GM12878 (cell line): ENCODE measurements at regions not wholly inside any gene's neighbourhood (a gene's known extent, or its start where the extent isn't known, plus 50 kb on each side); places are given as distances from the start of the nearest gene placed in this dataset.

Experiments
- ATAC-seq: fragments of 200-7000 bp; cut with Tn5 transposase; 3 replicates; pipeline ENCODE4 v1.9.1; 2020; ENCODE audit warnings: mild to moderate bottlenecking, moderate library complexity
- BruUV-seq: library from RNA; stranded (reverse); fragments of 400-500 nt; replicated peaks from 2 replicates; lab custom pipeline; 2021; lab: Mats Ljungman, UMichigan
- CTCF ChIA-PET: fragments of 300-600 bp; sonication (Branson Sonifier 250); formaldehyde crosslinking; extraction: SDS; loops from one replicate; lab custom pipeline; 2021; ENCODE audit warnings: inconsistent platforms; lab: Yijun Ruan, JAX
- POLR2A ChIA-PET: fragments of 350-600 bp; formaldehyde crosslinking; extraction: SDS; loops from one replicate; lab custom pipeline; 2021; ENCODE audit warnings: inconsistent platforms; lab: Charles Lee
- RAD21 ChIA-PET: fragments of 300-600 bp; sonication (Branson Sonifier 250); formaldehyde crosslinking; loops from one replicate; lab custom pipeline; 2023; ENCODE audit warnings: antibody characterized with exemption; ENCODE audit not compliant: unreplicated experiment; lab: Charles Lee
- SMC1A ChIA-PET: fragments of 300-600 bp; sonication (Branson Sonifier 250); formaldehyde crosslinking; loops from one replicate; lab custom pipeline; 2023; ENCODE audit not compliant: unreplicated experiment, uncharacterized antibody; lab: Charles Lee
- DNase-seq: peaks from one replicate; pipeline ENCODE4 v3.0.0-alpha.2; 2011; ENCODE audit warnings: low read depth, low spot score
- FAIRE-seq: peaks from 3 replicates; lab custom pipeline; 2011; peaks lifted over from hg19 to GRCh38; lab: Jason Lieb, UNC
- H2AFZ ChIP-seq: 2 replicates; pipeline ENCODE4 v1.6.0; 2011; ENCODE audit warnings: low read depth, low read length, control low read depth; ENCODE audit not compliant: control insufficient read depth
- H3K27ac ChIP-seq: 2 replicates; pipeline ENCODE4 v1.5.1; 2011; ENCODE audit warnings: control low read depth; ENCODE audit not compliant: control insufficient read depth, insufficient read depth
- H3K27me3 ChIP-seq, 2 experiments: replicated peaks in 1 of 2; 2 replicates each; pipeline versions ENCODE4 v1.6.0 to v1.6.1; 2011; ENCODE audit warnings: low read length in 1 of 2; ENCODE audit not compliant: control insufficient read depth in 2 of 2, insufficient read depth in 2 of 2
- H3K36me3 ChIP-seq, 2 experiments: 2 replicates each; pipeline ENCODE4 v1.5.1; 2011; ENCODE audit warnings: low read length in 1 of 2; ENCODE audit not compliant: control insufficient read depth in 2 of 2, insufficient read depth in 2 of 2
- H3K4me1 ChIP-seq: 2 replicates; pipeline ENCODE4 v1.6.1; 2011; ENCODE audit warnings: mild to moderate bottlenecking, low read length, moderate library complexity, mixed read lengths; ENCODE audit not compliant: control insufficient read depth, insufficient read depth
- H3K4me2 ChIP-seq: 2 replicates; pipeline ENCODE4 v1.6.0; 2011; ENCODE audit warnings: control low read depth; ENCODE audit not compliant: control insufficient read depth, insufficient read depth
- H3K4me3 ChIP-seq: fragments of 200-600 bp; sonication (generic); 2 replicates; pipeline ENCODE4 v1.5.1; 2016
- H3K79me2 ChIP-seq: 2 replicates; pipeline ENCODE4 v1.6.0; 2011; ENCODE audit warnings: low read length; ENCODE audit not compliant: control insufficient read depth, insufficient read depth
- H3K9ac ChIP-seq: 2 replicates; pipeline ENCODE4 v1.8.0; 2011; ENCODE audit warnings: low read length, control low read depth, mixed read lengths; ENCODE audit not compliant: control insufficient read depth, insufficient read depth
- H3K9me3 ChIP-seq: replicated peaks from 3 replicates; pipeline ENCODE4 v1.5.1; 2011; ENCODE audit warnings: mild to moderate bottlenecking, low read length; ENCODE audit not compliant: control insufficient read depth, insufficient read depth
- H4K20me1 ChIP-seq: 2 replicates; pipeline ENCODE4 v1.6.0; 2011; ENCODE audit not compliant: control insufficient read depth, insufficient read depth
- BACH1 ChIP-seq: fragments of 450-650 bp; IDR thresholded peaks from 2 replicates; pipeline ENCODE4 v1.6.1; 2017; ENCODE audit warnings: mild to moderate bottlenecking, borderline replicate concordance
- CHD2 ChIP-seq: IDR thresholded peaks from 2 replicates; pipeline ENCODE4 v1.6.1; 2011; ENCODE audit warnings: low read depth, low read length, improper control_type of control experiment, borderline replicate concordance
- CREB1 ChIP-seq: IDR thresholded peaks from 2 replicates; pipeline ENCODE4 v1.6.1; 2012; ENCODE audit warnings: low read depth, mild to moderate bottlenecking, inconsistent platforms
- EP300 ChIP-seq, 2 experiments: fragments of 150-350 bp in 1 of 2; IDR thresholded peaks; 2 replicates each; pipeline ENCODE4 v1.6.1; 2011 to 2012; ENCODE audit warnings: low read depth in 2 of 2, low read length in 2 of 2, borderline replicate concordance in 1 of 2, improper control_type of control experiment in 1 of 2, inconsistent platforms in 1 of 2; ENCODE audit not compliant: control insufficient read depth in 1 of 2
- HCFC1 ChIP-seq: fragments of 150-350 bp; IDR thresholded peaks from 2 replicates; pipeline ENCODE4 v1.6.1; 2014; ENCODE audit warnings: low read length
- HDAC6 ChIP-seq: fragments of 200-600 bp; sonication (generic); IDR thresholded peaks from one replicate; pipeline ENCODE4 v1.8.0; 2017; ENCODE audit warnings: antibody characterized with exemption; ENCODE audit not compliant: unreplicated experiment
- IRF4 ChIP-seq: IDR thresholded peaks from 2 replicates; pipeline ENCODE4 v1.6.1; 2011; ENCODE audit warnings: low read depth, low read length
- JUNB ChIP-seq: IDR thresholded peaks from 2 replicates; pipeline ENCODE4 v1.6.1; 2016; ENCODE audit warnings: antibody characterized with exemption, mild to moderate bottlenecking
- NRF1 ChIP-seq: conservative IDR thresholded peaks from 2 replicates; pipeline ENCODE4 v1.6.1; 2011; ENCODE audit warnings: mild to moderate bottlenecking, low read depth, low read length, improper control_type of control experiment
- POLR2A ChIP-seq: IDR thresholded peaks from 2 replicates; pipeline ENCODE4 v1.6.1; 2011; ENCODE audit warnings: low read depth, mild to moderate bottlenecking, low read length
- RAD51 ChIP-seq: fragments of 450-650 bp; IDR thresholded peaks from 2 replicates; pipeline ENCODE4 v1.6.1; 2016; ENCODE audit warnings: moderate library complexity, mild to moderate bottlenecking, inconsistent platforms
- SUPT20H ChIP-seq: IDR thresholded peaks from 2 replicates; pipeline ENCODE4 v1.6.1; 2011; ENCODE audit warnings: low read depth, mild to moderate bottlenecking, low read length, moderate library complexity, borderline replicate concordance; ENCODE audit not compliant: control insufficient read depth
- TCF7 ChIP-seq: IDR thresholded peaks from 2 replicates; pipeline ENCODE4 v1.6.1; 2014; ENCODE audit warnings: antibody characterized with exemption, borderline replicate concordance
- ZNF274 ChIP-seq: IDR thresholded peaks from one replicate; pipeline ENCODE4 v1.8.0; 2011; ENCODE audit not compliant: insufficient read length, insufficient read depth
- ZNF622 ChIP-seq: fragments of 450-650 bp; IDR thresholded peaks from 2 replicates; pipeline ENCODE4 v1.6.1; 2017; ENCODE audit warnings: mild to moderate bottlenecking, inconsistent platforms
- ZNF687 ChIP-seq: fragments of 450-650 bp; IDR thresholded peaks from 2 replicates; pipeline ENCODE4 v1.6.1; 2017; ENCODE audit warnings: mild to moderate bottlenecking, moderate library complexity
- ZZZ3 ChIP-seq: IDR thresholded peaks from 2 replicates; pipeline ENCODE4 v1.6.1; 2011; ENCODE audit warnings: low read depth; ENCODE audit not compliant: control insufficient read depth, insufficient read length
- WGBS: methylation state at CpG from one replicate; pipeline ENCODE4 v1.1.6; 2016; ENCODE audit warnings: low lambda C conversion rate; ENCODE audit not compliant: insufficient replicate concordance, insufficient coverage; ENCODE audit errors: missing lambda C conversion rate; 5-methylcytosine and 5-hydroxymethylcytosine counted together
- in situ Hi-C: fragments of 300-500 bp; cut with MboI; formaldehyde crosslinking; loops from 9 replicates; pipeline ENCODE4 v1.14.3; 2018; ENCODE audit warnings: mixed read lengths
- intact Hi-C: fragments of 100-400 bp; cut with micrococcal nuclease; formaldehyde crosslinking; loops from one replicate; pipeline ENCODE4 v1.14.2; 2022; ENCODE audit not compliant: unreplicated experiment

- TF ChIP-seq JUNB (no peak), BACH1 (no peak), ZNF274 (no peak)
Measured at GRCh38 chr13:112133499-112134390, 66.8 kb downstream of the SOX1 start (continued).

- in situ Hi-C loops: no loop called here
- TF ChIP-seq NRF1 (no peak), IRF4 (no peak), HCFC1 (no peak), ZZZ3 (no peak), SUPT20H (no peak), HDAC6 (no peak), EP300 (IDR thresholded peaks at IDR 0.05; ENCODE audit: borderline replicate concordance in 1 of 2, control insufficient read depth in 1 of 2, low read depth in 2 of 2, low read length in 2 of 2) (no peak), ZNF687 (no peak), ZNF622 (no peak), RAD51 (no peak), TCF7 (no peak), CHD2 (no peak), BACH1 (no peak), CREB1 (no peak), POLR2A (no peak)
- DNase-seq (no peak), ATAC-seq (no peak), FAIRE-seq (no peak)
- Histone ChIP-seq H3K79me2 (no peaks in the 10 kb centered on the region), H2AFZ (no peak overlapping the region), H3K4me2 (no peak overlapping the region), H3K27me3 (no peaks in the 10 kb centered on the region), H3K9me3 (no peaks in the 10 kb centered on the region; the same call in 2 of the 3 replicates), H3K4me3 (no peak overlapping the region), H3K9ac (no peak overlapping the region), H4K20me1 (no peaks in the 10 kb centered on the region), H3K36me3 (no peaks in the 10 kb centered on the region), H3K27ac (no peak overlapping the region), H3K4me1 (no peaks in the 10 kb centered on the region)
- ChIA-PET CTCF (no interaction called here), SMC1A (no interaction called here), POLR2A (no interaction called here), RAD21 (no interaction called here)
- WGBS: 20% methylated on average over 17 of the region's 17 CpGs
- no TSS peak for BruUV-seq
- intact Hi-C loops: no loop called here
Measured at GRCh38 chr13:112134391-112135075, 67.6 kb downstream of the SOX1 start.
